ENCODE measurements at regions not wholly inside any gene's neighbourhood (a gene's known extent, or its start where the extent isn't known, plus 50 kb on each side); places are given as distances from the start of the nearest gene placed in this dataset.

DNA sequence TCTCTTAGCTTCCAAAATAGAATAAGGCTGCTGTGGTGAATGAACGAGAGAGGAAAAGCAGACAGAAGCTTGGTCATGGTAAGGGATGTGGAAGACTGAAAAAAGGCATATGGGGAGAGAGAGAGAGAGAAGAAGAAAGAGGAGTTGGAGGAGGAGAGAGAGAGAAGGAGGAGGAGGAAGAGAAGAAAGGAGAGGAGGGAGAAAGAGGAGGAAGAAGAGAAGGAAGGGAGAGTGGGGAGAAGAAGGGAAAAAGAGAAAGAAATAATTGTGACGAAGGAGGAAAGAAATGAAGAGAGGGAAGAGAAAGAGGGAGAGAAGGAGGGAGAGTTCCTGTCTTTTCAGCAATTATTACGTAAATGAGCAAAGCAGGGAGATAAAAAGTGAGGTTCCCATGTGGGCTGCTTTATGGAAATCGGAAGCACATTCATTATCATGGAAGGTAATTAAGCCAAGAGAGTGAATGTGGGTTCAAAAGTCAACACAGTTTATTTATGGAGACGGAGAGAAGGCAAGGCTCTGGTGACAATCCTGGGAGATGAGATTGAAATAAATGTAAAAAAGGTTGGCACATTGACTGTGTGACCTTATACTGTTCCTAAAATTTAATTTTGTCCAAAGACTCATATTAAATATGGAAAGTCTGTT is 611.2 kb downstream of the KIF4B start:
- DNase-seq (ENCODE audit: low read depth): no peak
- Mint-ChIP-seq H3K27ac (ENCODE audit: unreplicated experiment) (no peak overlapping the region), H3K9me3 (ENCODE audit: unreplicated experiment) (no peaks in the 10 kb centered on the region), H3K27me3 (ENCODE audit: low read depth, unreplicated experiment) (peaks cover 17% of the 10 kb centered on the region), H3K36me3 (ENCODE audit: low read depth, unreplicated experiment) (no peaks in the 10 kb centered on the region), H3K4me1 (ENCODE audit: low read depth, unreplicated experiment) (no peaks in the 10 kb centered on the region), H3K4me3 (ENCODE audit: unreplicated experiment) (no peak overlapping the region)
- Histone ChIP-seq H4K20me1 (ENCODE audit: insufficient read depth, low read length) (no peaks in the 10 kb centered on the region), H3K9ac (ENCODE audit: low read length) (no peak overlapping the region), H3K79me2 (ENCODE audit: insufficient read depth, low read length) (no peaks in the 10 kb centered on the region), H3K36me3 (ENCODE audit: insufficient read depth, low read length) (no peaks in the 10 kb centered on the region), H3K4me1 (ENCODE audit: insufficient read depth, low read length) (no peaks in the 10 kb centered on the region), H3K27ac (ENCODE audit: low read depth, low read length) (no peak overlapping the region), H2AFZ (ENCODE audit: low read depth, low read length) (no peak overlapping the region), H3K9me3 (ENCODE audit: insufficient read depth, low read depth, low read length) (no peaks in the 10 kb centered on the region), H3K4me3 (ENCODE audit: insufficient read depth, low read depth, low read length) (no peak overlapping the region), H3K4me2 (ENCODE audit: low read length) (no peak overlapping the region), H3K27me3 (ENCODE audit: insufficient read depth, low read length) (no peaks in the 10 kb centered on the region)
- FAIRE-seq: no peak
- TF ChIP-seq EZH2 (IDR thresholded peaks at IDR 0.05; ENCODE audit: insufficient read depth, low read length): no peak
- TF ChIP-seq, protein P1, sequence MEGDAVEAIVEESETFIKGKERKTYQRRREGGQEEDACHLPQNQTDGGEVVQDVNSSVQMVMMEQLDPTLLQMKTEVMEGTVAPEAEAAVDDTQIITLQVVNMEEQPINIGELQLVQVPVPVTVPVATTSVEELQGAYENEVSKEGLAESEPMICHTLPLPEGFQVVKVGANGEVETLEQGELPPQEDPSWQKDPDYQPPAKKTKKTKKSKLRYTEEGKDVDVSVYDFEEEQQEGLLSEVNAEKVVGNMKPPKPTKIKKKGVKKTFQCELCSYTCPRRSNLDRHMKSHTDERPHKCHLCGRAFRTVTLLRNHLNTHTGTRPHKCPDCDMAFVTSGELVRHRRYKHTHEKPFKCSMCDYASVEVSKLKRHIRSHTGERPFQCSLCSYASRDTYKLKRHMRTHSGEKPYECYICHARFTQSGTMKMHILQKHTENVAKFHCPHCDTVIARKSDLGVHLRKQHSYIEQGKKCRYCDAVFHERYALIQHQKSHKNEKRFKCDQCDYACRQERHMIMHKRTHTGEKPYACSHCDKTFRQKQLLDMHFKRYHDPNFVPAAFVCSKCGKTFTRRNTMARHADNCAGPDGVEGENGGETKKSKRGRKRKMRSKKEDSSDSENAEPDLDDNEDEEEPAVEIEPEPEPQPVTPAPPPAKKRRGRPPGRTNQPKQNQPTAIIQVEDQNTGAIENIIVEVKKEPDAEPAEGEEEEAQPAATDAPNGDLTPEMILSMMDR (IDR thresholded peaks at IDR 0.05; ENCODE audit: insufficient read depth, low read depth, low read length): no peak

DNA sequence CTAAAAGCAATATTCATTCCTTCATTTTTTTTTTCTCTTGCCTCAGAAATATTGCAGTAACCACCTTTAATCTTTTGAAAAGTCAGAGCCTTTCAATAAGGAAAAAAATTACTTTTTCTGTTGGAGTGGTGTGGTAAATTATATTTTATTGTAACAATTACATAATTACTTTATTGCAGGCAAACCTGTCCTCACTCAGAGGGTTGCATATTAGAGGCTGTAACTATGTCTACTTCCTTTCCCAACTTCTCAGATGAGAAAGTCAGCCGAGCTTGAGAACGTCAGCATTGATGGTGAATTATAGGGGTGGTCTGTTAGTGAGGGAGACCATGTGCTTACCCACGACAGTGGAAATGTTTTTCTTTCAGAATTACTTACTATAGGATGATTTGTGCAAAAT is 611.8 kb downstream of the KIF4B start:
- Mint-ChIP-seq H3K27me3 (ENCODE audit: low read depth, unreplicated experiment) (peaks cover 17% of the 10 kb centered on the region), H3K27ac (ENCODE audit: unreplicated experiment) (no peak overlapping the region), H3K4me3 (ENCODE audit: unreplicated experiment) (no peak overlapping the region), H3K36me3 (ENCODE audit: low read depth, unreplicated experiment) (no peaks in the 10 kb centered on the region), H3K9me3 (ENCODE audit: unreplicated experiment) (no peaks in the 10 kb centered on the region), H3K4me1 (ENCODE audit: low read depth, unreplicated experiment) (no peaks in the 10 kb centered on the region)
- no peaks in the 10 kb centered on the region for H3K9me3 ChIP-seq (ENCODE audit: insufficient read depth, low read depth, low read length)
- H3K4me1 ChIP-seq (ENCODE audit: insufficient read depth, low read length): no peaks in the 10 kb centered on the region
- no peaks in the 10 kb centered on the region for H3K79me2 ChIP-seq (ENCODE audit: insufficient read depth, low read length)
- DNase-seq (ENCODE audit: low read depth): no peak
- H3K4me3 ChIP-seq (ENCODE audit: insufficient read depth, low read depth, low read length): no peak overlapping the region
- H3K9ac ChIP-seq (ENCODE audit: low read length): no peak overlapping the region
- H2AFZ ChIP-seq (ENCODE audit: low read depth, low read length): no peak overlapping the region
- no peaks in the 10 kb centered on the region for H3K36me3 ChIP-seq (ENCODE audit: insufficient read depth, low read length)
- H3K27ac ChIP-seq (ENCODE audit: low read depth, low read length): no peak overlapping the region
- no peaks in the 10 kb centered on the region for H4K20me1 ChIP-seq (ENCODE audit: insufficient read depth, low read length)
- no peak for TF ChIP-seq EZH2 (IDR thresholded peaks at IDR 0.05; ENCODE audit: insufficient read depth, low read length)
- TF ChIP-seq, protein P1 (IDR thresholded peaks at IDR 0.05; ENCODE audit: insufficient read depth, low read depth, low read length): no peak
- FAIRE-seq: no peak
- no peak overlapping the region for H3K4me2 ChIP-seq (ENCODE audit: low read length)
- H3K27me3 ChIP-seq (ENCODE audit: insufficient read depth, low read length): no peaks in the 10 kb centered on the region

- no peaks in the 10 kb centered on the region for H3K9me3 Mint-ChIP-seq (ENCODE audit: unreplicated experiment)
These were observed 612.5 kb downstream of the KIF4B start for GRCh38 chr5:155625897-155626543.

More at GRCh38 chr5:155625897-155626543, 612.5 kb downstream of the KIF4B start:
- Histone ChIP-seq H2AFZ (ENCODE audit: low read depth, low read length) (no peak overlapping the region), H4K20me1 (ENCODE audit: insufficient read depth, low read length) (no peaks in the 10 kb centered on the region), H3K4me2 (ENCODE audit: low read length) (no peak overlapping the region), H3K79me2 (ENCODE audit: insufficient read depth, low read length) (no peaks in the 10 kb centered on the region), H3K4me1 (ENCODE audit: insufficient read depth, low read length) (peaks cover 2% of the 10 kb centered on the region), H3K9me3 (ENCODE audit: insufficient read depth, low read depth, low read length) (no peaks in the 10 kb centered on the region), H3K9ac (ENCODE audit: low read length) (no peak overlapping the region), H3K27ac (ENCODE audit: low read depth, low read length) (no peak overlapping the region), H3K4me3 (ENCODE audit: insufficient read depth, low read depth, low read length) (no peak overlapping the region), H3K36me3 (ENCODE audit: insufficient read depth, low read length) (no peaks in the 10 kb centered on the region), H3K27me3 (ENCODE audit: insufficient read depth, low read length) (no peaks in the 10 kb centered on the region)
- FAIRE-seq: no peak
- peaks cover 2% of the 10 kb centered on the region for H3K4me1 Mint-ChIP-seq (ENCODE audit: low read depth, unreplicated experiment)
- no peaks in the 10 kb centered on the region for H3K36me3 Mint-ChIP-seq (ENCODE audit: low read depth, unreplicated experiment)
- H3K4me3 Mint-ChIP-seq (ENCODE audit: unreplicated experiment): no peak overlapping the region
- peaks cover 17% of the 10 kb centered on the region for H3K27me3 Mint-ChIP-seq (ENCODE audit: low read depth, unreplicated experiment)
- DNase-seq (ENCODE audit: low read depth): no peak
- H3K27ac Mint-ChIP-seq (ENCODE audit: unreplicated experiment): no peak overlapping the region
- TF ChIP-seq EZH2 (IDR thresholded peaks at IDR 0.05; ENCODE audit: insufficient read depth, low read length): no peak
- TF ChIP-seq, protein P1 (IDR thresholded peaks at IDR 0.05; ENCODE audit: insufficient read depth, low read depth, low read length): no peak

All from astrocyte (in vitro differentiated cells and primary cell).